ENCODE measurements at regions not wholly inside any gene's neighbourhood (a gene's known extent, or its start where the extent isn't known, plus 50 kb on each side); places are given as distances from the start of the nearest gene placed in this dataset.

DNA sequence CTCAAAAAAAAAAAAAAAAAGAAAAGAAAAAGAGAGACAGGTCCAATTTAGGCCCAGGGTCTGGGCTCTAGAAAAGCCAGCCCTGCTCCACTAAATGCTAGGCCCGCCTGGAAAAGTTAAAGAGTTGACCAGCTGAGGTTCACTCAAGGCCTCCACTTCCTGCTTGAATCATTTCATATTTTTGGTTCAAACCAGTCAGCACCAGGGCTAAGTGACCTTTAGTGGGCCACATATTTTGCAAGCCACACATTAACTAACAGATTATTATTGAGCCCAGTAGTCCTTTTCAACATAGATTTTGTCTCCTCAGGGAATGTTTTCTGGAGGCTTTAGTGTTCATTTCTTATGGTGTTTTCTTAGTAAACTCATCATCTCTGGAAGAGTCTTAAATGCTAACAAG, 156.6 kb downstream of the TLR4 start:
- DNase-seq (ENCODE audit: low spot score): no peak

DNA sequence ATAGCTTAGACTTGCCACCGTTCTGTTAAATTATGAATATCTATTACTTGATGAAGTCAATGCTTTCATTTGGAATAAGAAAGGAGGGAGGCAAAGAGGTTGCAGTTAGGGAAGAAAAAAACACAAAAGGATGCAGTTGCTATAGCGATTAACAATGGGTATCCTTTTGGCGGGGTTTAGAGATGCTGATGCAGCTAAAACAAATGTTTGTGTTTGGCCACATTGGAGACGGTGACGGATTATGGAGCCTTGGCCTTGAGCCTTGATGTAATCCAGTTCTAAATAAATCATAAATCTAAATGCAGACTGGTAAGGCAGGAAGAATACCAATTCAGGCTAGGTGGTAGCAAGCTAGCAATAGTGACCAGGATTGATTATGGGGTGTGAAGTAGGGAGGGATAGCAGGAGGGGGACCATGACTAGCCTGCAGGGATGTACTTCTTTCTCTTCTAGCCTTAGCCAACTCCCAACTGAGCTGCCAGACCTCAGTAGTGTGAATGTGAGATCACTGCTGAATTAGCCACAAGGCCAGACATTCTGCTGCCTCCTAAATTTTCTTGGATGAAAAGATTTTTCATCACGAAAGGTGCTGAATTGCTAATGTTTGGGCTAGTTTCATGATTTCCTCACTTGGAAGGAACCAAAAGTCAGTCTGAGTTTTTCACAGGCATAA, 160.3 kb downstream of the TLR4 start:
- DNase-seq (ENCODE audit: low spot score): no peak

DNA sequence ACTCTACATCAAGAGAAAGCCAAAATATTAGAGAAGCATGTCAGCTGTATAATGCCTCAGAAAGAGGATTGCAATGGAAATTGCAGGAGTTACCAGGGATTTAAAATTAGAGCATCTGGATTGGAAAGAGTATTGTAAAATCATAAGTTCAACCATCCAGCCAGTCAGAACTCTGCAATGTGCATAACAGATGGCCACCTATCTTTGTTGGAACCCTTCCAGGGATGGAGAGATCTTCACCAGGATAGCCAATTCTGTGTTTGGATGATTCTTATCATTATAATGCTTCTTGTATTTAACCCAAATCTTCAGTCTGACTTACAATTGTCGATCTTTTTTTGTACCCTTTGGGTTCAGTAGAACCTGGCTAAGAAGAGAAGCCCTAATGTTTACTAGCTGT, 164.4 kb downstream of the TLR4 start:
- no peak for DNase-seq (ENCODE audit: low spot score)

DNA sequence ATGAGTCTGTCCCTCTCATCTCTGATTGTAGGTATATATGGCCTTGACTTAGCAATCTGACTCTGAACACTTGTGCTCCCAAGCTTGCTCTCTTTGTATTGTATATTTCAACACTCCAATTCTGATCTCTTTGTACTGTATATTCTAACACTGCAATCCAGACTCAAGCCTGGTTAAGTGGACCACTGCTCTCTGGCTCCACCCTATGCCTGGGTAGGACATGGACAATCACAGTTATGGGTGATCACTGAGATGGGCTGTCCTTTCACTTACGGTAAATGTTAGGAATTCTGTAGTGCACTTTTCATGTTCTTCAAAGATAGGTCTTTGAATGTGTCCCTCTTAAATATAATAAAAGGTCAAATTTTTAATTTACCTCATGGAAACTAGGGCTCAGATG, 165.1 kb downstream of the TLR4 start:
- DNase-seq (ENCODE audit: low spot score): no peak

DNA sequence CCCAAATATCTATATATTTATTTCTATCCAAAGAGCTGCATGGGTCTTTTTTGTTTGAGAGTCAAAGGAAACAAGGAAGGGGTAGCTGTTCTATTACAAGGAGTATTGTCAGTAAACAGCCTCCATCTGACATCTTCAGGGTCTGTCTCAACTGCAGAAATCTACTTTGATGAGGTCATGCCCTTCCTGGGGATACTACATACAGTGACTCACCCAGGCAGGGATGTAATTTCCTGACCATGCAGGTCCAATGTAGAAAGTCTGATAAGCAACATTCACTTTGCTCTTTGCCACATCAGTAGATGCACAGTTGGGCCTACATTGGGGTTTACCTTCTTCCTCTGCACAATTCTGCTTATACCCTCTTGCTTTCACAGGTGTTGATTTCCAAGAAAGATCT, 165.5 kb downstream of the TLR4 start:
- no peak for DNase-seq (ENCODE audit: low spot score)

DNA sequence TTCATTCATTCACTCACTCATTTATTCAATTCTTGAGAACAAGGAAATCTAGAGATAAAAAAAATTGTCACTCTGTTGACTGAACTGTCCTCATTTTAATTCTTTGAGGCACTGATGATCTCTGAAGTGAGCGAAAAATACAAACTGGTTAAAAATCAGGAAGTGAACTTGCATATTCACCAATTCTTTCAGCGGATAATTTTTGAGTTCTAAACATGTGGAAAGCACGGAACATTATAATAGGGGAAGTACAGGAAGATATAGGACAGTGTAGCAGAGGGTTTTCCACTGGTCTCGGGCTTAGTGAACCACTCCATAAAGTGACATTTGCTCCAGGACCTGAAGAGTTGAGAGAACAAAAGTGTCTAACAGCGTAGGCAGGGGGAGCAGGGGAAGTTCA, 169.5 kb downstream of the TLR4 start:
- DNase-seq (ENCODE audit: low spot score): no peak

DNA sequence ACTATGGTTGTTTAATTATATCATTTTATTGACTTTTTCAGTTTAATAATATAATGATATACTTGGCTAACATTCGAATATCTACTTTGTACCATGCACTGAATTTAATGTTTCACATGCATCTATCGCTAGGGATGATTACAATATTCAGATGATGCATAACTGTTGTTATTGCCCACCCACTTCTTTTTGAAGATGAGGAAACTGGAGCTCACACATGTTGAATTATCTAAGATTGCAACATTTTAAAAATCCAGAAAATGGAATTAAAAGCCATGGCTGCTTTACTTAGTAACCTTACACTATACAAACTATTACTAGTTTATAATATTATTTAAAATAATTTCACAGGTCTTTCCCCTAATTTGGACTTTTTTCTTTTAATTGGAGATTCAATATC, 171.7 kb downstream of the TLR4 start:
- DNase-seq (ENCODE audit: low spot score): no peak

DNA sequence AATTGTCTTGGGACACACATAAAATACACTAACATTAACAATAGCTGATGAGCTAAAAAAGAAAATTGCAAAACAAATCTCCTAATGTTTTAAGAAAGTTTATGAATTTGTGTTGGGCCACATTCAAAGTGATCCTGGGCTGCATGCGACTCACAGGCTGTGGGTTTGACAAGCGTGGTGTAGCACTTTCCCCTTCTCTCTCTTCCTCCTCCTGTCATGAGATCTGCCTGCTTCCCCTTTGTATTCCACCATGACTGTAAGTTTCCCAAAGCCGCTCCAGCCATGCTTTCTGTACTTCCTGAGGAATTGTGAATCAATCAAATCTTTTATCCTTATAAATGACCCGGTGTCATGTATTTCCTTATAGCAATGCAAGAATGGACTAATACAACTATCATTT, 178.0 kb downstream of the TLR4 start:
- DNase-seq (ENCODE audit: low spot score): no peak

DNA sequence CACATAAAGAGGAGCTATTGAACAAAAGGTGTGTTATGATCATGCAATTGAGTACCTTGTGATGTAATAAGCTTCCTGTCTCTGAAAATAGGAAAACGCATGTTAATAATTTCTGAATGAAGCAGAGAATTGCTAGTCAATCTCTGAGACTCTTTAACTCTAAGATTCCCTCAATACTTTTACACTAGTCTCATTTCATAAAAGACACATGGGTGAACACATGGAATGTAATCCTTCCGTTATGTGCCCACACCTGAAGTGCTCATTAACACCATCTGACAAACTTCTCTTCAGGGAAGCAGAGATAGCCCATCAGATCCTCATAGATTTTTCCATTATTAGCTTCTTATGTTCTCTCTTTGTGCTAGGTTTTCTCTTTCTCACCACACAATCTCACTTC, 182.4 kb downstream of the TLR4 start:
- DNase-seq (ENCODE audit: low spot score): no peak

DNA sequence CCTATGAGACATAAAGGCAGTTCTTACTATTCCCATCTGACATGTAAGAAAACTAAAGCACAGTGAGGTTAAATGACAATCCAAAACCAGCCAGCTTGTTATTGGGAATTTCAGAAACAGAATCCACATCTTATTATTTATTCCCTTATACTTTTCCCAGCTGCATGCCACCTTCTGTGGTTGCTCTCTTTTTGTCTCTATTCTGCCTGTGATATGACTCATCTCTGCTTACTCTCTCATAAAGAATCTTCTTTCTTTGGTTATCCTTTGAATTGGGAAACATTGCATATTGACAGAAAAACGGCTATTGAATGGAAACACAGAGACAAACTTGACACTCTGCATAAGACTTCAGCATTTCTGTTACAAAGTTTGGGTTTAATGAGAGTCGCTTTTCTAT, 183.2 kb downstream of the TLR4 start:
- no peak for DNase-seq (ENCODE audit: low spot score)

DNA sequence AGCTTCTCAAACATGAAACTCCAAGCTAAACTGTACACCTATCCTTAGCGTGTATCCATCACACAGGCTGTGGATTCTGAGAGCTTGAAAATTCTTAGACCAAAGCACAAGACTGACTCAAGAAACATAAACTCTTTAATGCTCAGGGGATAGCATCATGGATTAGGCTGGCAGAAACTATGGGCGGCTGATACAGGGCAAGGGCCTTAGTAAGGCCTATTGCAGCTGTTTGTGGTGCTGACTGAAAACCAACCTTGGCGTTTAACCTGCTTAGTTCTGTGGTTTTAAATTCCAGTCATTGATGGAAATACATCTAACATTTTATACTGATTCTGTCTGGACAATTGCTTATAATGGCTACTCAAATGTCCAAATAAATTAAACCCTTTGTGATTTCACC, 183.7 kb downstream of the TLR4 start:
- DNase-seq (ENCODE audit: low spot score): no peak

DNA sequence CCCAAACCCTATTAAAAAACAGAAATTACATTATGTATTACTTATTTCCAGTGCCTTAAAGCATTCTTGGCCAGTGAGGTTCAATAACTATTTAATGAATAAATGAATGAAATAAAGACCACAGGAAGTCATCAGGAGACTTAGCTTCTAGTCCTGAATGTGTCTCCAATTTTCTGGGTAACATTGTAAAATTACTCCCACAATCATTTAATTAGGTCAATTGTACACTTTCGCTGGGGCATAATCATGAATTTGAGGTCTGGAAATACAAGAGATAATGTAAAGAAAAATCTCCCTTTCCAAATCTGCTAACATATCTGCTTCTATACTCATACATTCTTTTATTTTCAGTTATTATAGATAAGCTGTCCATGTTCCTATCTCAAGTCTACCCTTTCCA, 199.2 kb downstream of the TLR4 start:
- no peak for DNase-seq (ENCODE audit: low spot score)

DNA sequence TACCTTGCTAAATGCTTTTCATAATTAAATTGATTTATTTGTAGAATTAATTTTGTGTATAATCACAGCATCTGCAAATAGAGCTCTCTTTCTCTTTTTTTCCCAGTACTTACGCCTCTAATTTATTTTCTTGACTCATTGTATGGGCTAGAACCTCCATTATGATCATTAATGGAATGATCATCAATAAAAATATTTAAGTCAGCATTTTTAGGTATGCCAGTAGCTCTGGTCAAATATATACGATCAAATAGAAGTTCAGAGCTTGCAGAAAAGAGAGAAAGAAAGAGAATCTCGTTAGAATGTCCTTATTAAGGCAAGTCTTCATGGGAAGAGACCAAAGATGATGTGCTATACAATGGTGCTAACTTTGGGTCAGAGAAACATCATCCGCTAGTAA, 202.6 kb downstream of the TLR4 start:
- no peak for DNase-seq (ENCODE audit: low spot score)

DNA sequence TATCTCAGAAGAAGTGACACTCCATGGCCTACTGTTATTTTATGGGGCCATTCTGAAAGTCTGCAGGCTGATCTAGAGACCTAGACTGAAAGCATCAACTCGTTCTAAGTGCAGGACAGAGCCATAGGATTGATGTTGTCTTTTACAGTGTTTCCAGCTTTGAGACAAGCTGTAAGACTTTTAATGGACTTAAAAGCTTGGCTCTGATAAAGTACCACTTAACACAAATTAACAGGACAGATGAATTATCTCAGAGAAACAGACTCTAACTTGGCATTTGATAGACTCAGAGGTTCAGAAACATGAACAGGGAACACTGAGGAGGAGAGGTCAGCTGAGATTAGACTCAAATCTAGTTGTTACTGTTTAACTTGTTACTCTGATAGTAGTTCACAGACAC, 203.2 kb downstream of the TLR4 start:
- DNase-seq (ENCODE audit: low spot score): no peak

DNA sequence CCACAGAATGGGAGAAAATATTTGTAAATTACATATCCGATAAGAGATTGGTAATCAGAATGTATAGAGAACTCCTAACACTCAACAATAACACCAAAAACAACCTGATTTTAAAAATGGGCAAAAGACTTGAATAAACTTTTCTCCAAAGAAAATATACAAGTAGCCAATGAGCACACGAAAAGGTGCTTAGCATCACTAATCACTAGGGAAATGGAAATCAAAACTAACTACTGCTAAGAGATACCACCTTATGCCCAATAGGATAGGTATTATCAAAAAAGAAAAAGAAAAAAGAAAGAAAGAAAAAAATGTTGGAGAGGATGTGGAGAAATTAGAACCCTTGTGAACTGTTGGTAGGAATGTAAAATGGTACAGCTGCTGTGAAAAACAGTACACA, 212.1 kb downstream of the TLR4 start:
- no peak for DNase-seq (ENCODE audit: low spot score)

DNA sequence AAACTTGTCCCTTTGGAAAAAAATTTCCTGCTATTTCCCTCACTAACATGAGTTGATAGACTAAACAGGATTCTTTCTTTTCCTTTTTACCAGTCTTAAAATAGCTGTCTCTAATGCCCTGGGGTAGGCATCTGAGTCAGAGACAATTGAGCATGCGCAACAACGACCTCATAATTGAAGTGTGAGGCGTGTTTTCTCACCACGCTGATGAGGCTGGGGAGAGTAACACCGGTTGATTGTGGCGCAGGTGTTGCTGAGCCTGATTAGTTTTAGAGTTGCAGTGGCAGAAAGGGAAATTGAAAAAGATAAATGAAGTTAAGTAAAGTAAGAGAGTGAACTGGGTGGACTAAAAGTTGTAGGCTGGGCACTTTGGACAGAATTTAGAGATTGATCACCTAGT, 213.7 kb downstream of the TLR4 start:
- no peak for DNase-seq (ENCODE audit: low spot score)

DNA sequence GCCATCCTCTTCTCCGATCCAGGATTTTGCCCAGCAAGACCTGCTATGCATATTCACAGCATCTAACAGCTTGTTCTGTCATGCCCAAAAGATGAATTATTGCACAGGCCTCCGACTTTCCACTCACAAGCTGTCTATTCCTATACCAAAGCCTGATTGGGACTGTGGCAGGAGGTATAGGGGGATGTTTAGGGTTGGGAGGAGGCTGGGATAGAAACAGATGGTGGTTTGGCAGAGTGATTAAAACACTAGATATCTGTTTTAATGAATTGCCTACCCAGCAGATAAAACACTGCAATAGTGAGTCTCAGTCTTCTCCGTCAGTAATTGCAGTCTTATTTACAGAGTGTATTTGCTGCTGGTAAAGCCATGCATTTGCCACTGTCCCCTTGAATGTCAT, 215.3 kb downstream of the TLR4 start:
- DNase-seq (ENCODE audit: low spot score): no peak

DNA sequence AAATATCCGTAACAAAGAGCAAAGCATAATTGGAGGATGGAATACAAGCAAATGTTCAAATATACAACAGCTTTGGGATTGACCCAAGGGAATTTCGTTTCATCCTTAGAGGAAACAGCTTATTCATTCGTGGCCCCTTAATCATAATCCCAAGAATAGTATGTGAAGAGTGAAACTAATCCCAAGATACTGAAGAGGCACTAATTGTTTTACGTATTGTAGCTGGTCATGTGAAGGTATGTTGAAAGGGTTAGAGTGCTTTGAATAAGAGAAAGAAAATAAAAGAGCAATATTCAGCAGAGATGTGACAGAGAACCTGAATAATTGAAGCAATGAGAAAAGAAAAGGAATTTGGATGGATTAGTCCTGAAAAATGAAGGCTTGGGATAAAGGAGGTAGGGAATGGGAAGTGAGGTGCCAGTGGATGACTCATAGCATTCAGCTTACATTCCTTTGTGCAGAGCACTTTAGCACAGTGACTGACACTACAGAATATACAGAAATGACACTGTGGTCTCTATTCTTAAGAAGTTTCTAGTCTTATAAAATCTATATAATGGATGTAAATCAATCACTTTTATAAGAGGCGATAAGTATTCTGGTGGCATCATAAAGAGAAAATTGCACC, 221.9 kb downstream of the TLR4 start:
- no peak for DNase-seq (ENCODE audit: low spot score)

DNA sequence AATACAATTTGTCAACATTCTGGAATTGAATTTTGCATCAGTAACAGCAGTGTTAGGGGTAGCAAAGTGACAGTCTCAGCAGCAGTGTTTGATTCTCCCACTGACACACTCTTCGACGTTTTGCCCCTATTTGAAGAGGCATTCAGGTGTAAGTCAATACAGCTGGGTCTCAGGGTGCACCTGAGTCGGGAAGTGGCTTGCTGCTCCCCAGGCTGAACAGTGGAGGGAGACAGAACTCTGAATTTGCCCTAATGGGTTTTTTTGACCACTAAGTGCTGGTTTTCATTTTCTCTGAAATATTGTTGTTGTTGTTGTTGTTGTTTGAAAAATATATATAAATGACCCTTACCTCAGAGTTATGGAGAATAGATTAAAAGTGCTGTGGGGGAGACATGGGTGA, 223.2 kb downstream of the TLR4 start:
- no peak for DNase-seq (ENCODE audit: low spot score)

DNA sequence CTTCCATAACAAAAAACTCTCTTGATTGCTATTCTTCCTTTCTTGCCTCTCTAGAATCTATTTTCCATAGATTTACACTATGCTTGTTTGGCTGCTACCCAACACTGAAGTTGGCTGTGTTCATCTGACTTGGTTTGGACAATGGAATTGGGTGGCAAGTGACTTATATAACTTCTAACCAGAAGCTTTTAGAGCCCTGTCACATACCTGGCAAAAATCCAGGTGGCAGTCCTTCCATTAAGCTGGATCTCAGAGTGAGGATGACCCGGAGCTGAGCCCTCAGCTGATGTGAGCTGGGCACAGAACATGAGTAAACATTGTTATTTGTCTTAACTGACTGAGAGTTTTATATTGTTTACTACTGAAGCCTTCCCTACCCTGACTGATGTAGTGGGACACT, 225.7 kb downstream of the TLR4 start:
- DNase-seq (ENCODE audit: low spot score): no peak

DNA sequence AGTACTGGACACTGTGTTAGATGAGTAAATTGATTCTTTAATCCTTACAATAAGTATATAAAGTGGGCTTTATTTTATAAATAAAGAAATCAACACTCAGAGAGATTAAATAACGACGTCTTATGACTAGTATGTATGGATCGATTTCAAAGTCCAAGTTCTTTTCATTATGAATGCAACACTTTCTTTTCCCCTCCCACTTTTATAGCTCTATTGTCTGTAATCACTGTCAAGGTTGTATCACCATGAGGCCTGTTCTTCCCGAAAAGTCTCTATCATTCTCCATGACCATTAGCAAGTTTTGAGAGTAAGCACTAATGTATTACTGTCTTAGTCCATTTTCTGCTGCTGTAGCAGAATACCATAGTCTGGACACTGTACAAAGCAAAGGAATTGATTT, 228.4 kb downstream of the TLR4 start:
- DNase-seq (ENCODE audit: low spot score): no peak

DNA sequence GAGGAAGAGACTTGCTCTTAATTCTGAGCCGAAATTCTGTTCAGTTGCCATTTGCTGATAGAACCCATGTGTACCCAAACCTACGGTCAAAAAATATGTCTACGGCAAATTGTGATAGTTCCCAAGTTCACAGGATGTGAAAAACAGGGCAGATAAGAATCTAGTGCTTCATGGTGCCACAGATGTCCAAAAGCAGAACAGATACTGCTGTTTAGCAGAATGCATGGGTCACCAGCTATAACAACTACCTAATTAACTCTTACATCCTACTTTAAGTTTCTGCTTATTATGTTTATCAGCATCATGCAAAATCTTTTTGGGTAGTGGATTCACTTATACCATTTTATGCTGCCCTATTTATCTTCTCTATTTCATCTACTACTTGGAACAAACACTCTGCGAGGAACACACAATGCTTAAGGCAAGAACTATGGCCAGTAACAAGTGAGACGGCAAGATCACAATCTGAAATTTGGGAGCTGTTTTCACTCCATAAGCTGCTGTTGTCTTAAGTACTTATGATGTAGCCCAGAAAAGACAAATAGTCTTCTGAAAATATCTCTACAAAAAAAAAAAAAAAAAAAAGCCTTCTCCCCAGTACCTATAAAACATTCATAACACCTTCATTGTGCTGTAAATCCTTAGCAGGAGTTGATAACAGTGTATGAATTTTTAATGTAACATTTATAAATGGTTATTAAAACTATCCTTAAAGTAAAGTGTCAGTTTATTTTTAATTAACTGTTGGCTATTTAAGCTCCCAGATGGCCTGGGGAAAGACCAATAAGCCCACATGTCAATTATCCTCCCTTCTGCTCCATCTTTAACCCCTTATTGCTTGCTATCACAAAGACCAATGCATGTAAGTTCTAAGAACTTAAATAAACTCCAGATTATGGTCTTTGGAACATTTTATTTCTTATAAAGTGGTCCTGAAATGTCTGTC, 232.3 kb downstream of the TLR4 start:
- DNase-seq (ENCODE audit: low spot score): peak; percentile 8

DNA sequence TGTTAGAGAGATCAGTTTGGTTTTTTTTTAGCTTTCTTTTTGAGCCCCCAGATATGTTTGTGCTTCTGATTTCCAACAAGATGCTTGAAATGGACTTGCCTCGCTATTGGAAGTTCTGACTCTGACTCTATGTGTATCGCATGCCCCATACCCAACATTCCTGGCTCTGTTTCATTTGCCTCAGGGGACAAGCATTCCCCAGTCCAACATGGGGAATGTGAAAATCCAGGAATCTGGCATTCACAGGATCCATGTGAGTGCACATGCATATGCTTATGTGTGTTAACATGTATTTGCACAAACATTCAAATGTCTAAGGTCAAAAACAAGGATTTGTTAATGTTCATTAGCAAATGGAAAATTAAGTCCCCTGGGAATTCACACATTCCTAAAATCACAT, 233.9 kb downstream of the TLR4 start:
- no peak for DNase-seq (ENCODE audit: low spot score)

Measured in umbilical cord (tissue), 1 donor.